Glomerular visceral epithelial cell (primary cell): ENCODE measurements at regions not wholly inside any gene's neighbourhood (a gene's known extent, or its start where the extent isn't known, plus 50 kb on each side); places are given as distances from the start of the nearest gene placed in this dataset.

Experiments used
- DNase-seq: peaks from one replicate; pipeline ENCODE4 v3.0.0-alpha.2; 2016; ENCODE audit errors: extremely low spot score

DNA sequence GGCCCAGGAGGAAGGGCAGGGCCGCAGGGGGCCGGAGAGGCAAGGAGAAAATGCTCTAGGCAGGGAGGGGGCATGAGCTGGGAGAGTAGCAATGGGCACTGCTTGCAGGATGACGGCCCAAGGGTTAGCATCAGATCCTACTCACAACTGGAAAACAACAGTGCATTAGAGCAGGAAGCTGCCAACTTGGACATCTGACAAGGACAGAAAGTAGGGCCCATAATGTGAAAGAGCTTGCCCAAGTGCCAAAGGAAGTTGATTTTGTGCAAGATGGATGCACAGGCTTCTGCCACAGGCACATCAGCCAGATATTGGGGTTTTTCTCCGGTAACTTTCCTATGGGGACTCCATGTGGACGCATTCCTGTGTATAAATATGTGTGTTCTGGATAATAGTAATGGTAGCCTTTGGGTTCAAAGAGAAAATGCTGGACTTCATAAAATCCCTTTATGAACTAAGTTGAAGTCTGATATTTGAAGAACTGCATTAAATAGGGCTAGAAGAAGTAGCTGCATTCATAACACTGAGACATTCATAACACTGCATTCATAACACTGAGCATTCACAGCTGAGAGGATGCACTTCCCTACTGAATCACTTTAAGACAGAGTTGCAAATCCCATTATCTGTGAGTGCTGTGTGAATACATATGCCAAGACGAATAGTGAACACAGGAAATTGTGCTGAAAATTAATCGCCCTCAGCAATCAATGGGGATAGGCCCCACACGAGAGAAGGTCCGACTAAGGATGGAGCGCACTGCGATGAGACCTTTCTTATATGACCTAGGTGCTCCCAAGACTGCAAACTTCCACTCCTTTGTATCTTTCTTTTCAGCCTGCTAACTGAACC, 235.6 kb upstream of the PRDM1 start:
- DNase-seq, result no peak

GRCh38 chr6:105849746-105850145, 236.4 kb upstream of the PRDM1 start:
- DNase-seq, result no peak

GRCh38 chr6:105847433-105847832, 238.7 kb upstream of the PRDM1 start:
- DNase-seq, result no peak

GRCh38 chr6:105844275-105844883, 241.8 kb upstream of the PRDM1 start:
- no peak for DNase-seq

DNA sequence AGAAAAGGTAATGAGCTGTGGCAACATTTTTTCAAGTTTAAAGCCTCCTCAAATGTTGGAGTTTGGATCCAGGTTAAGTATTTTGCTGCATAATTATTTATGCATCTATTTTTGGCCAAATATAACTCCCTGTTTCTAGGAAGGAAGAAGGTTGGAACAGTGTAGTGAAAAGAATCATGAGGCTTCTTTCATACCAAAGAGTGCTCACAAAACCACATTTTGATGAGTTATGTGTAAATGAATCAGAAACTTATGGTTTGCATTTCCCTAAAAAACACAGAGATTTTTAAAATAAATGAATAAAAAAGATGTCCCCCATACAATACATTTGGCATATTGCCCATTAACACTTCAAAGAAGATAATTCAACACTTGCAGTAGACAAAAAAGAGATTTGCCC, 246.9 kb upstream of the PRDM1 start:
- DNase-seq, result no peak

DNA sequence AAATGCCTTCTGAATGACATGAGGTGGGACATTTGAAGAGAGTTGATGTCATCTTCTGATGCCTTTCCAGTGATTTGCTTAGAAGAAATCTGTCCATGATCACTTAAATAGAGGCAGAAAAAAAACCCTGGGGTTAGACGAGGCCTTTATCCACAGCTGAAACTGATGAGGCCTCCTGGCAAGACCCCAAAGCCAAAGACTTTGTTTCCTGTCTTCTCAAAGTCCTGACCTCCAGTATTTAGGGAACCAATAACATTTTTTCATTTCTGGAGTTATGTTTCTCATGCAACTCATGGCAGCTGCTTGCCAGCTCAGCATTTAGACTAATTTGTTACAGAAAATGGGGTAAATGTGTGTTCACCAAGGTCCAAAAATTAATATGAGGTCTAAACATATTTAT, 248.0 kb upstream of the PRDM1 start:
- DNase-seq, result no peak

GRCh38 chr6:105836889-105837288, 249.2 kb upstream of the PRDM1 start:
- no peak for DNase-seq

DNA sequence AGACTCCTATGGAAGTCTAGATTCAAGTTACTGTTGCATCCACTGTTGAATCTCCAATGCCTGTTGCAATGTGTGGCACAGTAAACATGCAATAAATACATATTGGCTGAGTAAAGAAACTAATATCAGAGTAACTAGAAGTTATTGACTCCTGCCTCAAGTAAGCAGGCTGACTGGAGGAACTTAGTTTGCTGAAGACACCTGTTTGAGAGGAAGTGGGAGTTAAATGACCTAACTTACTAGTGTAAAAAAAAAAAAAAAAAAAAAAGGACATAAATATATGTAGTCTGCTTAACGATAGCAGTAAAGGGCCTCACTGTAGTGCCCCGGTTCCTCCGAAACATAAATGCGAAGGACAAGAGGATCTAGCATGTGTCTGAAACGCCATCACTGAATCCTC, 249.8 kb upstream of the PRDM1 start:
- no peak for DNase-seq

DNA sequence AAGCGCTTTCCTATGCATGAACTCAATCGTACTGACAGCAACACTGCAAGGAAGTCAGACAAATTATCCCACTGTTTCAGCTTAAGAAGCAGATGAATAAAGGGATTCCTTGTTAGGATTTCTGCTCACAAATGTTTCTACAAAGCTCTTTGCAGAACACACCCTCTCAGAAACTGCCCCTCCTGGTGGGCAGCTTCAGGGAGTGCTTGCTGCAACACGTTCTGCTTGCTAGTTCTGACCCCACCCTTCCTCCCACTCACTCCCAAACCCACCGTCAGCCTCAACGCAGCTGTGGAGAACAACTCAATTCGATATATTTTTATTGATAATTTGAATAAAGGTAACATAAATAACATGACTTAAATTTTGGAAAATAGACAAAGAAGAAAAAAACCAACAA, 250.8 kb upstream of the PRDM1 start:
- no peak for DNase-seq

- no peak for DNase-seq
Observed at GRCh38 chr6:105833959-105834947, 251.9 kb upstream of the PRDM1 start.

DNA sequence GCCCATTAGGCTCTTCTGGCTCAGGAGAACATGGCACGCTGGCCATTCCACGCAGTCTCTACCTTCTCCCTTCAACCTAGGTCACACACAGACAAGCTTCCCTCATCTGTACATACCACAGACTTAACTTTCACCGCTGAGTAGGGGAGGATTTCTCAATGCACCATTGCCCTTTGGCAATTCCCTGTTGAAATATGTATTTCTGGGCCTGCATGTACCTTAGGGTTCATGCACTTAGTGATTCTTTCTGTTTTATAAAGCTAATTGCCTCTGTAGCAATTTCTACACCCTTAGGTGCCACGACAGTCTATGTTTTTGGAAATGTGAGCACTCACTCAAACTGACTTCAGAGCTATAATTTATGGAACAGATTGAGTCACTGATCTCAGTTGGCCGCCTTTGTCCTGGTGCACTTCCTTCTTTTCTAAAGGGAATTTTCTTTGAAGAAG, 253.8 kb upstream of the PRDM1 start:
- no peak for DNase-seq

GRCh38 chr6:105831311-105832097, 254.6 kb upstream of the PRDM1 start:
- DNase-seq, result no peak

GRCh38 chr6:105825210-105825609, 260.9 kb upstream of the PRDM1 start:
- no peak for DNase-seq

DNA sequence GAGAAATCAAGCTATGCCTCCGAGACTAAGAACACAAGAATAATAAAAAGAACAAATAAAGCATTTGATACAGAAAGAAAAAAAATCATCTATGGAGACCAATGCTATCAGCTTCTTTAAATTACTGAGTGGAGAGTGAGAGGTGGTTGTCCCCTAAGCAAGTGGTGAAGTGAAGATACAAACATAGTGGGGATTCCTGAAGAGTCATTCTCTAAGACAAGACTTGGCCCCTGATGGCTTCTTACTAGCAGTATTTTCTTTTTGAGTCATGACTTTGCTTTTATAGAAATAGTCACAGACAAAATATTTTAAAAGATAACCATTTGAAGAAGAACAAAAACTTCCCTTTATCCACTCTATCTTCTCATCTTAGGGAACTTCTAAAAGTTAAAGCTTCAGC, 261.4 kb upstream of the PRDM1 start:
- DNase-seq, result no peak

GRCh38 chr6:105821777-105822176, 264.4 kb upstream of the PRDM1 start:
- DNase-seq, result no peak

GRCh38 chr6:105821027-105821426, 265.1 kb upstream of the PRDM1 start:
- no peak for DNase-seq

- DNase-seq, result no peak
Observed at GRCh38 chr6:105819745-105820144, 266.4 kb upstream of the PRDM1 start.

- no peak for DNase-seq
Observed at GRCh38 chr6:105818505-105818904, 267.6 kb upstream of the PRDM1 start.

- DNase-seq, result no peak
Observed at GRCh38 chr6:105817961-105818360, 268.2 kb upstream of the PRDM1 start.

- no peak for DNase-seq
Observed at GRCh38 chr6:105817370-105817769, 268.8 kb upstream of the PRDM1 start.

DNA sequence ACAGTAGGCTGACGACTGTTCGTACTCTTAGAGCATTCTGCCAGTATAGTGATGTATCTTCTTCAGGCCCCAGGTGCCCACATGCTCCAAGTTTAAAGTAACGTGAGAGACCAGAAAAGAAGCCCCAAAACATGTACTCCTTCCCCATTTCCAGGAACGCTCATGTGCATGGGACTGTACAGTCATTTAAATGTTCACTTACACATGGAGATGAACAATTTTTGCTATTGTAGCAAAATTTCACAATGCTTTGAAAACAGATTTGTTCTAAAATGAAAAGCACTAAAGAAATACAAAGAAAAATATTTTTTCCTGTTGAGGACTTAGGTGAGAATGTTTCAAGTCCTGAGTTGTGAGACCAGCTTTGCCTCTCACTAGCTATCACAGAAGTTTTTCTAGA, 269.3 kb upstream of the PRDM1 start:
- DNase-seq, result no peak
